ENCODE measurements at regions not wholly inside any gene's neighbourhood (a gene's known extent, or its start where the extent isn't known, plus 50 kb on each side); places are given as distances from the start of the nearest gene placed in this dataset.

DNA sequence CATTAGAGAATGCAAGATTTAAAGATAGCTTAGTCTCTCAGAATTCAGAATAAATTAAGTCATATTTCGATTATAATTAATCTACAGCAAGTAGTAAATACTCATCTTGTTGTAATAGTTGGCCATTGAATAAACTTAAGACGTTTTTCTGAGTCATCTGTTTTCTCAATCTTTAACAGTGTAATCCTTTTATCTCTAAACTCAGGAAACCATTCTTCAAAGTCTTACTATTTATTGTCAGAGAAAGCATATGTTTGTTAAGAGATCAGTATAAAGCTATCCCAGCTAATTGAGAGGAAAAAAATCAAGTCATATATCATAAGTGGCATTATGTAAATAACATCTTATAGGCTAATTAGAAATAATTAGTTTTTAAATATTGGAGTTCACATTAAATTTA is 201.2 kb upstream of the ADAMTS5 start:
- H3K27me3 Mint-ChIP-seq (ENCODE audit: low read depth in 3 of 3) = no peaks in the 10 kb centered on the region
- Histone ChIP-seq H3K4me3 (replicated peaks in 1 of 3; ENCODE audit: low read depth in 2 of 3, low read length in 3 of 3) (no peak overlapping the region), H3K4me2 (replicated peaks; ENCODE audit: extremely low read depth, low read length, poor library complexity, severe bottlenecking) (no peak overlapping the region), H3K9ac (ENCODE audit: insufficient read depth, low read length, poor library complexity, severe bottlenecking) (no peak overlapping the region), H3K79me2 (ENCODE audit: insufficient read depth, low read length) (no peaks in the 10 kb centered on the region), H3K27ac (ENCODE audit: low read depth in 1 of 2, low read length in 2 of 2) (no peak overlapping the region), H3K27me3 (ENCODE audit: control insufficient read depth in 2 of 2, insufficient read depth in 2 of 2, low read length in 2 of 2) (no peaks in the 10 kb centered on the region), H3K4me1 (ENCODE audit: control insufficient read depth in 1 of 2, insufficient read depth in 2 of 2, low read length in 2 of 2) (no peaks in the 10 kb centered on the region), H2AFZ (ENCODE audit: insufficient read depth, low read depth, low read length, poor library complexity, severe bottlenecking) (no peak overlapping the region), H4K20me1 (ENCODE audit: insufficient read depth, low read length) (no peaks in the 10 kb centered on the region), H3K36me3 (replicated peaks in 1 of 2; ENCODE audit: control insufficient read depth in 1 of 2, insufficient read depth in 2 of 2, low read length in 2 of 2) (no peaks in the 10 kb centered on the region), H3K9me3 (replicated peaks in 1 of 2; ENCODE audit: control insufficient read depth in 1 of 2, insufficient read depth in 1 of 2, low read length in 2 of 2) (peaks cover 5 to 9% of the 10 kb centered on the region in 2 donors)
- no peak for DNase-seq
- TF ChIP-seq, protein P1, sequence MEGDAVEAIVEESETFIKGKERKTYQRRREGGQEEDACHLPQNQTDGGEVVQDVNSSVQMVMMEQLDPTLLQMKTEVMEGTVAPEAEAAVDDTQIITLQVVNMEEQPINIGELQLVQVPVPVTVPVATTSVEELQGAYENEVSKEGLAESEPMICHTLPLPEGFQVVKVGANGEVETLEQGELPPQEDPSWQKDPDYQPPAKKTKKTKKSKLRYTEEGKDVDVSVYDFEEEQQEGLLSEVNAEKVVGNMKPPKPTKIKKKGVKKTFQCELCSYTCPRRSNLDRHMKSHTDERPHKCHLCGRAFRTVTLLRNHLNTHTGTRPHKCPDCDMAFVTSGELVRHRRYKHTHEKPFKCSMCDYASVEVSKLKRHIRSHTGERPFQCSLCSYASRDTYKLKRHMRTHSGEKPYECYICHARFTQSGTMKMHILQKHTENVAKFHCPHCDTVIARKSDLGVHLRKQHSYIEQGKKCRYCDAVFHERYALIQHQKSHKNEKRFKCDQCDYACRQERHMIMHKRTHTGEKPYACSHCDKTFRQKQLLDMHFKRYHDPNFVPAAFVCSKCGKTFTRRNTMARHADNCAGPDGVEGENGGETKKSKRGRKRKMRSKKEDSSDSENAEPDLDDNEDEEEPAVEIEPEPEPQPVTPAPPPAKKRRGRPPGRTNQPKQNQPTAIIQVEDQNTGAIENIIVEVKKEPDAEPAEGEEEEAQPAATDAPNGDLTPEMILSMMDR (IDR thresholded peaks at IDR 0.05) = no peak
- H3K27ac Mint-ChIP-seq = no peak overlapping the region
- no CpG with 5 or more reads among the region's 2 CpGs for WGBS (ENCODE audit: insufficient coverage)
- H3K4me3 Mint-ChIP-seq = no peak overlapping the region
- intact Hi-C loops (cut with micrococcal nuclease) = no loop called here
- no peaks in the 10 kb centered on the region for H3K36me3 Mint-ChIP-seq
- H3K9me3 Mint-ChIP-seq = peaks cover 1 to 15% (median 5%) of the 10 kb centered on the region in 7 donors
- H3K4me1 Mint-ChIP-seq = no peaks in the 10 kb centered on the region

DNA sequence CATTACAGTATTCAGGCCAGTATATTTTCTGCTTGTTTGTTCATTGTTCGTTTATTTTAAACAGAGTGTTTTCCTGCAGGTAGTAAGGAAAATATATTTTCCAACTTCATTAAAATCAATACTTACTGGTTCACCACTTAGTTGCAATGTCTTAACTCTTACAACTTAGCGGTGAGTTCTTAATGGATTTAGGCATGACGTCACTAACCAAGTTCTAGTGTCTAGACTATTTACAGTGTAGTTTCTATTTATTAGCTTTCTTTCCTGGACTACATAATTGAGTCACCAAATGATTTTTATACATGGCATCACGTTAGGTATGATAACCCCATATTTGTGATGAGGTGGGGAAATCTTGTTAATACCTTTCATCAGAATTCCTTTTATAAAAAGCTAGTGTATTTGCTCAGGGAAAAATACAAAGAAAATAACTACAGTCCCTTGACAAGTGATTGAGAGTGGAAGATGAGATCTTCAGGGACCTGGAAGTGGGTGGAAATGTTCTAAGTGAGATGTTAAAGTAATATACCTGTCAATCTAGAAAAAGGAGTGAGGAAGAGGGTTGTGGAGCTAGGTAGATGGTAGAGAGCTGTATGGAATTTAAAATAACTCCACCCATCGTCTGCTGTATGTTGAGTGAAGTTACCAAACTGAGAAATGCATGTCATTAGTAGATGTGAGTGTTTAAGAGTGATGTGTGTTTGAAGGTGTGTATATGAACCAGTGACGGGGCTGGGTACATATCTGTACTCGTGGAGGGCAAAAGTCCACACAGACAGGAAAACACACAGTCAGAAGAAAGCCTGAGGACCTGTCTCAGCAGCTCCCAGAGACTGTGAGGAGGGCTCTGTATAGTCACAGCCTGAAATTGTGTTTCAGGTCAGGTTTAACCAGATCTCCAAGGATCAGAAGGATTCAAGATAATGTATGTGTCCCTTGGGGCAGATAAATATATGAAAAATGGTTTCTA is 197.6 kb upstream of the ADAMTS5 start:
- Histone ChIP-seq H4K20me1 (ENCODE audit: insufficient read depth, low read length) (no peaks in the 10 kb centered on the region), H3K4me3 (replicated peaks in 1 of 3; ENCODE audit: low read depth in 2 of 3, low read length in 3 of 3) (no peak overlapping the region), H3K36me3 (replicated peaks in 1 of 2; ENCODE audit: control insufficient read depth in 1 of 2, insufficient read depth in 2 of 2, low read length in 2 of 2) (no peaks in the 10 kb centered on the region), H3K27ac (ENCODE audit: low read depth in 1 of 2, low read length in 2 of 2) (no peak overlapping the region), H3K9me3 (replicated peaks in 1 of 2; ENCODE audit: control insufficient read depth in 1 of 2, insufficient read depth in 1 of 2, low read length in 2 of 2) (peaks cover 5 to 9% of the 10 kb centered on the region in 2 donors), H3K9ac (ENCODE audit: insufficient read depth, low read length, poor library complexity, severe bottlenecking) (no peak overlapping the region), H3K27me3 (ENCODE audit: control insufficient read depth in 2 of 2, insufficient read depth in 2 of 2, low read length in 2 of 2) (no peaks in the 10 kb centered on the region), H2AFZ (ENCODE audit: insufficient read depth, low read depth, low read length, poor library complexity, severe bottlenecking) (no peak overlapping the region), H3K4me1 (ENCODE audit: control insufficient read depth in 1 of 2, insufficient read depth in 2 of 2, low read length in 2 of 2) (no peaks in the 10 kb centered on the region), H3K79me2 (ENCODE audit: insufficient read depth, low read length) (no peaks in the 10 kb centered on the region), H3K4me2 (replicated peaks; ENCODE audit: extremely low read depth, low read length, poor library complexity, severe bottlenecking) (no peak overlapping the region)
- intact Hi-C loops (cut with micrococcal nuclease) = no loop called here
- WGBS (ENCODE audit: insufficient coverage) = 76% methylated on average over 3 of the region's 7 CpGs
- DNase-seq = no peak
- Mint-ChIP-seq H3K27me3 (ENCODE audit: low read depth in 3 of 3) (no peaks in the 10 kb centered on the region), H3K4me1 (no peaks in the 10 kb centered on the region), H3K4me3 (no peak overlapping the region), H3K36me3 (no peaks in the 10 kb centered on the region), H3K27ac (no peak overlapping the region), H3K9me3 (peaks cover 1 to 14% (median 6%) of the 10 kb centered on the region in 7 donors)
- TF ChIP-seq, protein P1 (IDR thresholded peaks at IDR 0.05) = no peak
